ENCODE measurements at regions not wholly inside any gene's neighbourhood (a gene's known extent, or its start where the extent isn't known, plus 50 kb on each side); places are given as distances from the start of the nearest gene placed in this dataset.

DNA sequence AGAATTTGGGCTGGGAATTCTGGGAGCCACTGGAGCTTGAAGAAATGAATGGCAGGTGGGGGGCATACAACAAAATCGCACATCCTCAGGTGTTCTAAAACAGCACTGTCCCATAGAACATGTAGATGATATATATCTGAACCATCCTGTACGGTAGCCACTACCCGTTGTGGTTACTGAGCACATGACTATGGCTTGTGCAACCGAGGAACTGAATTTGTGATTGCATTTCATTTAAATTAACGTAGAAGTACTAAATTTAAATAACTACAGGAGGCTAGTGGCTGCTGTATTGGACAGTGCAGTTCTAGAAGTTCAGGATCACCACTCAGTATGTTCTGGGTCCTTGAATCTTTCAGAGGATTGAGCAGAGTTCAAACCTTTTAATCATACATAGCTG, 172.4 kb downstream of the PHETA1 start:
- DNase-seq (ENCODE audit: low read depth in 2 of 2), result no peak

DNA sequence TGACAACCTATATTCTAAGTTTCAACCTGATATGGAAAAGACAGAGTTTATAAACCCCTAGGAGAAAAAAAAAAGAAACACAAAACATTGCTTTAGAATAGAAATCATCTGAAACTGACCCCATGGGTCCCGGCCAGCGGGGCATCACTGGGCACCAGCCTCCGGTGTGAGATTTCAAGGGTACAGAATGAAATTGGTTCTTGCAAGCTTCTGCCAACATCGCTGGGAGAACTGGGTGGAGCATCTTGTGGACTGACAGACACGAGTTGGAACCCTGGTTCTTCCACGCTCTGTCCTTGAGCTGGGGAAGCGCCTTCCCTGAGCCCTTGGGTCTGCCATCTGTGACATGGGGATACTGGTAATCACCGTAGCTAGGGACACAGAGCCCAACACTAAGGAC, 173.6 kb downstream of the PHETA1 start:
- DNase-seq (ENCODE audit: low read depth in 2 of 2), result no peak

DNA sequence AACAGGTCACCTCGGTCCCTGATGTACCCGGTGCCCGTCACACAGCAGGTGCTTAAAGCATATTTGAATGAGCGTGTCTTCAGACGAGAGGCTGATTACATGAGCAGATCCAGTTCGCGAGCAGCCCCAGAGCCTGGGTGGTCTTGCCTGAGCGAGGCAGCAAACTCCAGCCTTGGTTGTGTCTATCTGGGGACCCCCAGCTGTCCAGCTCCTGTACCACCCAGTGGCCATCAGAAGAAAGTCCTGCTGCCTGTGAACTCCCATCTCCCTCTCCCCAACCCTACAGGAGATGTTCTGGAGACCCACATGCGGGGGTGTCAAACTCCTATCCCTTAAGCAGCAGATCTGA, 174.2 kb downstream of the PHETA1 start:
- no peak for DNase-seq (ENCODE audit: low read depth in 2 of 2)

DNA sequence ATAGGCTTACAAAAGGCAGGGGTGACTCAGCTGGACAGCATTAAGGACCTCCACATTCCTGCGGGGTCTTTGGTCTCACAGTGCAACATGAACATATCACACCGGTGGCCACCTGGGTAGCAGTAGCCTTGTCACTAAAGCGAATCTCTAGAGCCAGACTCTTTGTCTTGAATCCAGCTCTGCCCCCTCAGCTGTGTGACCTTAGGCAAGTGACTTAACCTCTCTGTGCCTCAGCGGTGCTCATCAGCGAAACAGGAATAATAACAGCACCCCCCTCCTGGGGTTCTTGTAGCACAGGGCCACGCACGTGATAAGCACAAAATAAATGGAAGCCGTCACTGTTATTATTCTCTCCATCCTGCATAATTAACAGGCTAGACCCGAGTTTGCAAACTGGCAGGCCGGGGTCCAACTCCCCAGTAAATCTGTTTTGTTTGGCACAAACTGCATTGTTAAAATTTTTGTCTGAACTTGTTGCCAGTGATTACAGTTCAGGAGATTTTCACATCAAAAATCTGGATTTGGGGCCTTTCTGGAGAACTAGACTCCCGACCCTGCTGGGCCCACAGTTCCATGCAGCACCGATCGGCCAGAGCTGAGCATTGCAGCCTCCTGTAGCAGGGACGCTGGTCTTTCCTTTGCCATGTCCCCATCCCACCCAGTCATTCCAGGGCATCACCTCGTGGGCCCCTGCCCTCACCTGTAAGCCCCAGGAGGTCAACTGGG, 174.8 kb downstream of the PHETA1 start:
- DNase-seq (ENCODE audit: low read depth in 2 of 2), result no peak

DNA sequence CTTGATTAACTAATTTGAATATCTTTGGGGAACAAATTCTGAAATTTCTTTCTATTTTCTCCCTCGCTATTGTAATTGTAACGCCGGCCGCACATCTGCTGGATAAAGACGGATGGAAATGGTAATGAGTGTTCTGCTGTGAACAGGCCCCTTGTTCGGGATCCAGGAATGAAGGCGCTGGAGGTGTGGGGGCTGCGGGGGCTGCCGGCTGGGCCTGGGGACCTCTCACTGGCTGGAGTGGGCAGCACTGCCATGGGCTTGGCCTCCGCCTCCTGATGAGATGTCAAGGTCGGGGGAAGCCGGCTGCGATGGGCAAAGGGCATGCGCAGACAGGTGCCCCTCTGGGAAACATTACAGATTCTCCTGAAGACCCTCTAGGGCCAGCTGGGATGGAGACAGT, 175.4 kb downstream of the PHETA1 start:
- DNase-seq (ENCODE audit: low read depth in 2 of 2), result no peak

DNA sequence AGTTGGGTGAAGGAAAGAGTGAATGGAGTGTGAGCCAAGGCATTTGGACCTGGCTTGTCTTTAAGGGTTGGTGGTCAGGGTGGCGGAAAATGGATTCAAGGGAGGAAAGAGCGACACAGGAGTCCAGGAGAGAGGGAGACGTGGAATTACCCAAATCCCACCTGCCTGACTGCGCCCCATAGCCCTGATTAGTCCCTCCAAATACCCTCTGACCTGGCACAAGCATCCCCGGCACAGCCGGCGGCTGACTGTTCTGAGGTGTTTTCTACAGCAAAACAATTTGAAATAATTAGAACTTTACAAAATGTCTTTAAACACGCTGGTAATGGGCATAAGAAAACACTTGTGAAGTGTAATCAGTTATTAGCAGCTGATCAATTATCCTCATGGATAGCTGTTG, 175.8 kb downstream of the PHETA1 start:
- DNase-seq (ENCODE audit: low read depth in 2 of 2), result no peak

DNA sequence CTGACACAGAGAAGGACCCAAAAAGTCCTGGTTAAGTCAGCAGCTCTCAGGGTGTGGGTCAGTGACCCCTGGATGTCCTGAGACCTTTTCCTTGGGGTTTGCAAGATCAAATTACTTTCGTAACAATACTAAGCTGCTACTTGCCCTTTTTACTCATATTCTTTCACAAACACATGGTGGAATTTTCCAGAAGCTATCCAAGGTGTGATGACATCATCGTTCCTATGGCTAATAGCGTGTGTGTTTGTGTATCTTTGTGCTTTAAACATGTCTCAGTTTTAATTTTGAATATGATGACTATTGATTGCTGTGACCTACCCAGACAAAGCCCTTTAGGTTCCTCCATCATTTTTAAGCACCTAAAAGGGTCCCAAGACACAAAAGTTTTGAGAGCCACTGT, 176.2 kb downstream of the PHETA1 start:
- no peak for DNase-seq (ENCODE audit: low read depth in 2 of 2)

DNA sequence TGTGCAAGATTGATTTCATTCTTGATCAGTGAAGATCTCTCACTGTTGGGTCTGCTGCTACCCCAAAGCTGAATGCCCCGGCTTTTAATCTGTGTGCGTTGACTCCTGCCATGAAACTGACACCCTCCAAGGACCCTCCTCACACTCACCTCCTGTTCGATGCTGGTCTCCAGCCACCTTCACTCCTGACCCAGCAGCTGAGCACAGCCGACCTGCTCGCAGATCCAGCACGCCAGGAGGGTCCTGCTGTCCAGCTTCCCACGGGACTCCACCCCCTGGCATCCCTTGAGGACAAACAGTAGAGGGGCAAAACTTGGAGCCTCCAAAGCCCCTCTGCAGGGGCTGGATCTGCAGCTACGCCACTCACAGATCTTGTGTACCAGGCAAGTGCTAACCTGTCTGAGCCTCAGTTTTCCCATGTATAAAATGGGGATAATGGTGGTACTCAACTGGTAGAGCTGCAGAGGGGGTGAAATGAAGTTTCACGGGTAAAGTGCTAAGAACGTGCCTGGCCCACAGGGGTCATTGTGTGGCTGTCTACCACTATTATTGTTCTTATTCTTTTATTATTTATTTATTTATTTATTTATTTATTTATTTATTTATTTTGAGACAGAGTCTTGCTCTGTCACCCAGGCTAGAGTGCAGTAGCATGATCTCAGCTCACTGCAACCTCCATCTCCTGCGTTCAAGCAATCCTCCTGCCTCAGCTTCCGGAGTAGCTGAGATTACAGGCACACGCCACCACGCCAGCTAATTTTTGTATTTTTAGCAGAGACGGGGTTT, 178.0 kb downstream of the PHETA1 start:
- no peak for DNase-seq (ENCODE audit: low read depth in 2 of 2)

DNA sequence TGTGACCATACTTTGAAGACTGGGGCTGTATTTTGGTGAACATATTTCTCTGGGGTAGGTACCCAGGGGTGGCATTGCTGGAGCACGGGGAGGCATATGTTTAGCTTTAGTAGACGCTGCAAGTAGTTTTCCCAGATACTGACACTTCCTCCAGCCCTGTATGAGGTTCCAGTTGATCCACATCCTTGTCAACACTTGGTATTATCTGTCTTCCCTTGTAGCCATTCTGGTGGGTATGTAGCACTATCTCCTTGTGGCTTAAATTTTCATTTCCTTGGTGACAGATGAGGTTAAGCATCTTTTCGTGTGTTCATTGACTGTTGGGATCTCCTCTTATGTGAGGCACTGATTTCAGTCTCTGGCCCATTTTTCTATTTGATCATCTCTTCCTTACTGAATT, 179.1 kb downstream of the PHETA1 start:
- no peak for DNase-seq (ENCODE audit: low read depth in 2 of 2)

DNA sequence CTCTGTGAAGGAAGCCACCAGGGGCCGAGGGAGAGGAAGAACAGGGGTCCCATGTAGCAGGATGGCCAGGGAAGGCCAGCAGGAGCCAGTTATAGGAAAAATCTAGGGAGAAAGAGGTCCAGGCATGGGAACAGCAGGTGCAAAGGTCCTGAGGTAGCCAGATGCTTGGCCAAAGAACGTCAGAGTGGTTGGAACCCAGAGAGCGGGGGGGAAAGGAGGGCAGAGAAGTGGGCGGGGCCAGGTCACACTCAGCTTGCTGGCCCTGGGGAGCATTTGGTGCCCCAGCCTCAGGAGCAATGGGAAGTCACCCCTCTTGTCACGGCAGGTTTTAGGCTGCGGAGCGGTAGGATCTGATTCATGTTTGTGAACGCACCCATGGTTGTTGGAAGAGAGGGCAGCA, 180.5 kb downstream of the PHETA1 start:
- DNase-seq (ENCODE audit: low read depth in 2 of 2), result no peak

DNA sequence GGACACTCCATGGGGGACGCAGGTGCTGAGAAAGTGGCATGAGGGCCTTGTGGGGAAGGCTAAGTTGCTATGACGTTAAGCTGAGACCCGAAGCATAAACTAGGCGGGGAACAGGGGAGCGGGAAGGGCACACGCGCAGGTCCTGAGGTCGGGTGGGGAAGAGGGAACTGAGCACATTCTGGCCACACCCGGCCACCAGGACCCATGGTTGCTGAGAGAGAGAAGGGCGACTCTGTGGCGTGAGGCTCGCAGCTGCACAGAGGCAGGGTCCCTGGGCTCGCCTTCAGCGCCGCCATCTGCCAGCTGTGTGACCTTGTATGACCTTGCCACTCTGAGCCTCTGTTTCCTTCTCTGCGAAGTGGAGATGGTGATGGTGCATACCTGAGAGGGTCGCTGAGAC, 182.5 kb downstream of the PHETA1 start:
- DNase-seq (ENCODE audit: low read depth in 2 of 2), result no peak

DNA sequence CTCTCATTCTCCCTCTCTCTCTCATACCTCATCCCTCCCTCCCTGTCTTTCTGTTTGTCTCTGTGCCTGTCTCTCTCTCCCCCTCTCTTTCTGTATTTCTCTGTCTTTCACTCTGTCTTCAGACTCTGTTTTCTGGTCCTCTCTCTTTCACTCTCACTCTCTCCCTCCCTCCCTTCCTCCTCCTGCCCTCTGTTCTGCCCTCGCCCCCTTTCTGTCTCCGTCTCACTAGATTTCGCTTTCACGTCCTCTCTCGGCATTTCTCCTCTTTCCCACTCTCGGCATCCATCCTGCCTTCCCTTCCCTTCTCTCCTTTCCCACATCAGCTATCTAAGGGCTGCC, 183.0 kb downstream of the PHETA1 start:
- no peak for DNase-seq (ENCODE audit: low read depth in 2 of 2)

DNA sequence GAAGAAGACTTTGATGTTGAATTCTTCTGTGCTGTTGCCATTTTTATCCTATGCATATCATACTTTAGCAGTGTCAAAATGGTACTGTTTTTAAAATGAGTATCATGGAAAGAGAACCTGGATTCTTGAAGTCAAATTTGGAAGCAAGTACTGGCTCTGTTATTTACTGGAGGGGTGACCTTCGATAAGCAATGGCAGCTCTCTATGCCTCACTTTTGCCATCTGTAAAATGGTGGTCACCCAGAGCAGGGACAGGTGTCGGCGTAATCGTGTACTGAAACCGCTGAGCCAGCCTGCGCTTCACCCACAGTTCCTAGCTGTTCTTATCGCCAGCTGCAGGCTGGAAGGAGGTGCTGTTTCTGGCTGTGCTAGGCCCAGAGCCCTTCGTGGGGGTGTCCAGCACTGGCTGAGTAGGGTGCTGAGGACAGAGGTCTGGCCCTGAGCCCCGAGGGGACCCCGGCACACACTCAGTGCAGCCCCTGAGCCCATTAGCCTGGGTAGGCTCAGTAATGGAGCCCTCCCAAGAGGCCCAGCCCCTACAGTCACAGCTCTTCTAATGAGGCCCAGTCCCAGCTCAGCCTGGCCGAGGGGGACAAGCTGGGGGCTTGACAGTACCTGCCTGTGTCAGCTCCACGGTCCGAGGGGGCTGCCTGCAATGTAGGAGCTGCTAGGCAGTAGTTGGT, 183.5 kb downstream of the PHETA1 start:
- DNase-seq (ENCODE audit: low read depth in 2 of 2), result no peak

DNA sequence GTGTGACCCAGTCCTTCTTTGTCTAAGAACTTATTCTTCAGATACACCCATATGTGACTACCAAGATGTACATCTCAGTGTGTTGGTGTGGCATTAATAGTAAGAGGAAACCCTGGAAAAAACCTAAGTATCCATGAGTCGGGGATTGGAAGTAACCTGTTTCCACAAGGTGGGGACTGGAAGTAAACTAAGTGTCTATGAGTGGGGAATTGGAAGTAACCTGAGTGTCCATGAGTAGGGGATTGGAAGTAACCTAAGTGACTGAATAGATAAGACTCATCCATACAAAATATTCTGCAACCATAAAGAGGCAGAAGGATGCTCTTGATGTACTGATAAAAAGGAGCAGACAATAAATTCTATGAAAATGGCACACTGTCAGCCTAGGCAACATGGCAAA, 184.7 kb downstream of the PHETA1 start:
- DNase-seq (ENCODE audit: low read depth in 2 of 2), result no peak

DNA sequence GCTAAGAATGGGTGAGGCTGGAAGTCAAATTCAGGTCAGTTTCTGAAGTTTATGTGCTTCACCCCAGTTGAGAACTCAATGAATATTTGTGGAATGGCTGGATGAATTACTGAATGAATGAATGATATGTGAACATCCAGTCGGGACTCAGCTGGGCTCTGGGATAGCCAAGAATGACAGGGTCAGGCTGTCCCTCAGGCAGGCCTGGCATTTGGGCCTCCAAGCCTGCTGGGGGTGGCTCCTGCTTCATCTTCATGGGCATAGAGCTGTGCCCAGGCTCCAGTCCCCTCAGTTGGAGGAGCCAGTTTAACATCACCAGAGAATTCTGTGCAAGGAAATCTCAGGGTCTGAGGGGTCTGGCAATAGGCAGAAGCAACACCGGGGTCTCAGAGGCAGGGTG, 185.8 kb downstream of the PHETA1 start:
- DNase-seq (ENCODE audit: low read depth in 2 of 2), result no peak

DNA sequence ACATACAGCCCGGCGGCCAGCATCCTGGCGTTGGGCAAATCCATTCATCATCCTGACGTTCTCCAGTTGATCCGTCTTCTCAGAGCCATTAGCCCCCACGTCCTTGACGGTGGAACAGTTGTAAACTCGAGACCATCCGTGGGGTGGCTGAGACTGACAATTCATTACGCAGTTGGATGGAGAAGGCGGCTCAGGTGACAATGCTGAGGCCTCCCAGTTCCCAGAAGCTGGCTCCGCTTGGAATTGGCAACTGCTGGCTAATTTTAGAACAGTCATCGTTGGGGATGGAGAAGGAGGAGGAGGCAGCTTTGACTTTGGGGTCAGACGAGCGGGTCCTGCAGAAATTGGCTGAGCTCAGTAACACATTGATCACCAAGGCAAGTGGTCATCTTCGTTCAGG, 186.5 kb downstream of the PHETA1 start:
- DNase-seq (ENCODE audit: low read depth in 2 of 2), result no peak

DNA sequence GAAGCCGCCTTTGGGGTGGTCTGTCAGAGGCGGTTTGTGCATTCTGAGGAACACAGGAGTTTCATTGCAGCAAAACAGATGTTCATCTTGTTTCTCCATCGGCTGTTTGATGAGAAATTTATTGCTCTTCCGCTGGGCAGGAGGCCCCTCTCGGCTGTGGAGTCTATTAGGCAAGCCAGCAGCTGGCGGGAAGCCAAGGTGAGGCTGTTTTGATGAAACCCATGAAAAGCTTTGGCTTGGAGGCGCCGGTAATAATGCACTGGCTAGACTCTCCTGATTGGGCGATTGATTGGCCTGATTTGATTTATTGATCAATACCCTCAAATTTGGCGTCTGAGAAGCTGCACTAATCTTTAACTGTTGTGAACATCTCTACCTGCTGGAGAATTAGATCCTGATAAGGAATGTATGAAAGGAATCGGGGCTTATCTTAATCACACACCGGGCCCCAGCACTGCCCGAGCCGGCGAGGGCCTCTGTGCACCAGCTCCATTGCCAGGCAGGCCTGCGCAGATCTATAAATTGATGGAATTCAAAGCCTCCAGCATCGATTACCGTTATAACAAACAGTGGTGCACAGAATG, 187.7 kb downstream of the PHETA1 start:
- DNase-seq (ENCODE audit: low read depth in 2 of 2), result no peak

DNA sequence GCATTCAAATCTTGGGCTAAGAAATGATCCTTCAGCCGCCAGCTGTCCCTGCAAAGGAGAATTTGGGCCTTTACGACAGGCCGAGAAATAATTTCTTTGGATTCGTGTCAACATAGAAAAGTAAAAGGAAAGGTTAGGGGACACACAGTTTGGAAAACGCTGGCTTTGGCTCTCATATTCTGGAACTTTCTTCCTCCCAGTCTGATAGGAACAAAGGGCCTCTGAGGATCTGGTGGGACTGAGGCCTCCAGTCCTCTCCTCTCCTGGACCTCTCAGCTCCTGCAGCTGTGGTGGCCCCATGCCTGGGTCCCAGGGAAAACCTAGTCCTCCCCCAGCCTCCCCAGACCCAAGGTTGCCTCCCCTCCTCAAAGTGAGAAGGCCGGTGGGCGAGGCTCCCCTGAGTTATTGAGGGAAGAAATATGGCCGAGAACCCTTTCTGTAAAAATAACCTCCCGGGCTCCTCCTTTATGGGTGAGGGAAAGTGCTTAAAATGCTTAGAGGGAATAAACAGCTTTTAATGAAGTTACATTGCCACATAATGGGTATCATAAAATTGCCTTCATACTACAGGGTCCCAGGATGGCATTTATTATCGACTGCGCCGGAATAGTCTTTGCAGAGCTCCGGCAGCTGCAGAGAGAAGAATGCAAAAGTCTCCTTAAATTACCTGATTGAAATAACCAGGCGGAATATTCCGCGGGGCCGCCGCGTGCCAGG, 188.3 kb downstream of the PHETA1 start:
- no peak for DNase-seq (ENCODE audit: low read depth in 2 of 2)

DNA sequence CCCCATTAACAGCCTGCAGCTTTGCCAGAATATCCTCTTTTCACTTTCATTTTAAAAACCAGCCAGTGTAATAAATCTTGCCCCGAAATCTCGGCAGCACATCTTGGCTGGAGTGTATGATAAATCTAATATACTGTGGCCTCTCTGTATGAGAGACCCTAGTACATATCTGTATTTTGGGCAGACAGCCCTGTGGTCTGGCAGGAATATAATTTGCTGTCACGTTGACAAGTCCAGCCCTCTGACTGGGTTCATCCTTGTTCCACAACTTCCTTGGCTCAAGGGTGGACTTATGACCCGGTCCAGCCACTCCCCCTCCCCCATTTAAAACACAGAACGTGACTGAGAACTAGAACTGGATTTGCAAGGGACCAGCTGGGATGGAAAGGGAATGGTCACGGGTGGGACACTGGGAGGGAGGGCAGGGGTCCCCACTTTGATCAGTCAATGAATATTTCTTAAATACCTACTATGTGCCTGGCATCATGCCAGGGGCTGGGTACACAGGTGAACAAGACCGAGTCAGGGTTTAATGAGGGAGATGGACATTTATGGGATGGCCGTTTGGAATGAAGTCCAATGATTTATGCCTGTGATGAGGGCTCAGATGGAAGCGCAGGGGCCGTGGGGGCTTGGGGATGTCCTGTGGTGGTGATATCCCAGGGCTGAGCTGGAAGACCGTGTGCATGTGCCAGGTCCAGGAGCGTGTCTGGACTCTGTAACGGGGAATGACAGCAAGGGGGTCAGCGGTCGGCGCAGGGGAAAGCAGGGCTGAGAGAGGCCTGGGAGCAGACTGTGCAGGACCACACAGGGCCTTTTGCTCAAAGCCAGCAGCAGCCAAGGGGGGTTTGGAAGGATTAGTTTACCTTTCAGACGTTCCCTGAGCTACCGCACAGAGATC, 190.5 kb downstream of the PHETA1 start:
- no peak for DNase-seq (ENCODE audit: low read depth in 2 of 2)

DNA sequence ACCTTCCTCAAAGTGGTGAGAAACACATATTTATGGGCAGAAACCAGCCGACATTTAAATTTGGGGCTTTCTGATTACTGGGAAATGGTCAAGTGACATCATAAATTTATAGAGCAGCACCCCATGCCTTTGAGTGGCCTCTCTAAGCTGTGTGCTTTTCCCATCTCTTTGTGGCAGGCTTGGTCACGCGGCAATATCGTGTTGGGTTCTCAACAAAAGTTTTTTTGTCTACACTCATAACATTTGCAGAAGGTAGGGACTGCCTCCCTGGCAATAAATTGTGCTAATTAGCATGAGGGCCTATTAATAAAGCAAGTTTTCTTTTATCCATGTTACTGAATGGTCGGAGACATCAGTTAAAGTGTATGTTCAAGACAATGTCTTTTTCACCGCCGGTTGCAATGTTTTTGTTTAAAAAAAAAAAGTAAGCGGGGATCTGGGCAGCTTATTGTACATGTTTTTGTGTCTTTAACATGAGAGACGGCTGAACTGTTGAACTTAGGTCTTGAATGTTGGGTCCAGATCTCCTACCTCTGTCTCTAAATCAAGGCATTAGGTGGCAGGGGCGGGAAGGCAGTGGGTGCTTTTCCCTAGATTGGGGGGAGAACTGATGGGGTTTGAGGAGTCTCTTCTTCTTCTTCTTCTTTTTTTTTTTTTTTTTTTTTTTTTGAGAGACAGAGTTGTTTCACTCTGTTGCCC, 193.3 kb downstream of the PHETA1 start:
- no peak for DNase-seq (ENCODE audit: low read depth in 2 of 2)

DNA sequence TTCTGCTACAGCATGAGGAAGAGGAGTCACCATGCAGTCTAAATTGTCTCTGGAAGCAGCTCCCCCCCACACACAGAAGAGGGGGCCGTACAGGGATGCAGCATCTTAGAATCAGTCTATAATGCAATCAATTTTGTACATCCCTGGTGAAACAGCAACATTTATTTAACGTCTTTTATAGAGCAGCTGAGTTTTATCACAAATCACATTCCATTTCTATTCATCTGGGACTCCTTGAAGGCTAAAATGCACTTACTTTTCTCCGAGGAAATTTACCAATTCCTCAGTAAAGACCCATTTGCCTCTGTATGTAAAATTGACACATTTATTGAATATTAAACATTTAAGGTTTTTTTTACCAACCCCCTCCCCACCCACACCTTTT, 193.9 kb downstream of the PHETA1 start:
- DNase-seq (ENCODE audit: low read depth in 2 of 2), result no peak

Data from stimulated activated CD4-positive, alpha-beta T cell treated with anti-CD3 and anti-CD28 coated beads, Interleukin-1b, Interleukin-23, amount 100 ng/mL, for 1 hour (primary cell).